ENCODE measurements at regions not wholly inside any gene's neighbourhood (a gene's known extent, or its start where the extent isn't known, plus 50 kb on each side); places are given as distances from the start of the nearest gene placed in this dataset.
A peak's percentile ranks its signal among the peaks of the same experiment; 100 is the strongest.

DNA sequence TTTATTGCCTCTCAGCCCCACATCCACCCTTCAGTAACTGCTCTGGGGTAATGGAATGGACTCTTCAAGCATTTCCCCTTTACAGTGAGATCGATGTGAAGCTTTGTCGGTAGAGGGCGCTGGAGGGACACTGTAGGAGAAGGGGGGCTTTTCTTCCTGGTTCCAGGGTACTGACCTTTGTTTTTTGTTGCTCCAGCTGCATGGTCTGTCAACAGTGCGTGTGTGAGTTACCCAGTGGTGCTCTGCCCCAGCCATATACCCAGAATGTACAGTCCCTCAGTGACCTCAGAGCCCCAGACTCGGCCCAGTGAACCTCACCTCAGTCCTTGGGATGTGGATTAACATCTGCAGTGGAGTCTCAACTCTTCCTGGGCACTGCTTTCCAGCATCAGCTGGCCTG lies 180.3 kb upstream of the TSC22D2 start:
- TF ChIP-seq, protein P1, sequence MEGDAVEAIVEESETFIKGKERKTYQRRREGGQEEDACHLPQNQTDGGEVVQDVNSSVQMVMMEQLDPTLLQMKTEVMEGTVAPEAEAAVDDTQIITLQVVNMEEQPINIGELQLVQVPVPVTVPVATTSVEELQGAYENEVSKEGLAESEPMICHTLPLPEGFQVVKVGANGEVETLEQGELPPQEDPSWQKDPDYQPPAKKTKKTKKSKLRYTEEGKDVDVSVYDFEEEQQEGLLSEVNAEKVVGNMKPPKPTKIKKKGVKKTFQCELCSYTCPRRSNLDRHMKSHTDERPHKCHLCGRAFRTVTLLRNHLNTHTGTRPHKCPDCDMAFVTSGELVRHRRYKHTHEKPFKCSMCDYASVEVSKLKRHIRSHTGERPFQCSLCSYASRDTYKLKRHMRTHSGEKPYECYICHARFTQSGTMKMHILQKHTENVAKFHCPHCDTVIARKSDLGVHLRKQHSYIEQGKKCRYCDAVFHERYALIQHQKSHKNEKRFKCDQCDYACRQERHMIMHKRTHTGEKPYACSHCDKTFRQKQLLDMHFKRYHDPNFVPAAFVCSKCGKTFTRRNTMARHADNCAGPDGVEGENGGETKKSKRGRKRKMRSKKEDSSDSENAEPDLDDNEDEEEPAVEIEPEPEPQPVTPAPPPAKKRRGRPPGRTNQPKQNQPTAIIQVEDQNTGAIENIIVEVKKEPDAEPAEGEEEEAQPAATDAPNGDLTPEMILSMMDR (conservative IDR thresholded peaks at IDR 0.05) = peak; percentile 72
- no peak for TF ChIP-seq ZFX (IDR thresholded peaks at IDR 0.05)

All from C4-2B (cell line).